Neuronal stem cell (in vitro differentiated cells): ENCODE measurements at regions not wholly inside any gene's neighbourhood (a gene's known extent, or its start where the extent isn't known, plus 50 kb on each side); places are given as distances from the start of the nearest gene placed in this dataset.

Experiments used
- DNase-seq: peaks from one replicate; pipeline ENCODE4 v3.0.0-alpha.2; 2013; ENCODE audit warnings: low spot score
- H2AFZ ChIP-seq: one replicate; pipeline ENCODE4 v1.6.1; 2013; ENCODE audit warnings: mild to moderate bottlenecking, low read length, inconsistent platforms
- H2AK5ac ChIP-seq: 2 replicates; pipeline ENCODE4 v1.6.1; 2013; ENCODE audit warnings: low read depth, mild to moderate bottlenecking, inconsistent platforms, low read length, moderate library complexity, mixed read lengths
- H2BK120ac ChIP-seq: 2 replicates; pipeline ENCODE4 v1.6.1; 2013; ENCODE audit warnings: low read depth, mild to moderate bottlenecking, inconsistent platforms, low read length, moderate library complexity, mixed read lengths
- H2BK12ac ChIP-seq: one replicate; pipeline ENCODE4 v1.6.1; 2013; ENCODE audit warnings: low read length, inconsistent platforms
- H2BK15ac ChIP-seq: 2 replicates; pipeline ENCODE4 v1.6.1; 2013; ENCODE audit warnings: mild to moderate bottlenecking, low read length, inconsistent platforms, mixed read lengths
- H2BK5ac ChIP-seq: one replicate; pipeline ENCODE4 v1.6.1; 2013; ENCODE audit warnings: inconsistent platforms, mild to moderate bottlenecking, low read length, moderate library complexity
- H3K14ac ChIP-seq: one replicate; pipeline ENCODE4 v1.6.1; 2013; ENCODE audit warnings: low read length, inconsistent platforms
- H3K18ac ChIP-seq: 2 replicates; pipeline ENCODE4 v1.6.1; 2013; ENCODE audit warnings: low read length, inconsistent platforms
- H3K23ac ChIP-seq: 2 replicates; pipeline ENCODE4 v1.6.1; 2013; ENCODE audit warnings: low read depth, mild to moderate bottlenecking, mixed read lengths, low read length, inconsistent platforms; ENCODE audit not compliant: poor library complexity
- H3K27ac ChIP-seq: replicated peaks from 3 replicates; pipeline ENCODE4 v1.5.1; 2013; ENCODE audit warnings: low read length, inconsistent platforms
- H3K27me3 ChIP-seq, 3 experiments: 2 replicates each; pipeline ENCODE4 v1.6.1; 2013; ENCODE audit warnings: low read length in 3 of 3, mild to moderate bottlenecking in 2 of 3, inconsistent platforms in 1 of 3, low read depth in 1 of 3, mixed read lengths in 1 of 3, moderate library complexity in 1 of 3; ENCODE audit not compliant: control insufficient read depth in 3 of 3, insufficient read depth in 3 of 3
- H3K36me3 ChIP-seq, 2 donors: replicated peaks in 1 of 2; 2 replicates each; pipeline ENCODE4 v1.6.1; 2013; ENCODE audit warnings: low read length in 2 of 2; ENCODE audit not compliant: control insufficient read depth in 2 of 2, insufficient read depth in 2 of 2
- H3K4ac ChIP-seq: 2 replicates; pipeline ENCODE4 v1.6.1; 2013; ENCODE audit warnings: inconsistent platforms, mild to moderate bottlenecking, low read length, moderate library complexity
- H3K4me1 ChIP-seq, 2 donors: 1 replicate in 1 of 2; 2 replicates in 1 of 2; pipeline ENCODE4 v1.6.1; 2013; ENCODE audit warnings: low read length in 2 of 2, low read depth in 1 of 2; ENCODE audit not compliant: control insufficient read depth in 2 of 2, insufficient read depth in 1 of 2
- H3K4me2 ChIP-seq: one replicate; pipeline ENCODE4 v1.6.1; 2013; ENCODE audit warnings: mild to moderate bottlenecking, low read length, inconsistent platforms; ENCODE audit not compliant: insufficient read depth, poor library complexity, severe bottlenecking
- H3K4me3 ChIP-seq, 2 donors: 2 replicates each; pipeline ENCODE4 v1.5.1; 2013; ENCODE audit warnings: low read length in 2 of 2, mild to moderate bottlenecking in 2 of 2, inconsistent platforms in 1 of 2, moderate library complexity in 1 of 2
- H3K79me1 ChIP-seq: one replicate; pipeline ENCODE4 v1.6.1; 2013; ENCODE audit warnings: low read depth, mild to moderate bottlenecking, inconsistent platforms, low read length, moderate library complexity
- H3K9ac ChIP-seq: one replicate; pipeline ENCODE4 v1.6.1; 2013; ENCODE audit warnings: mild to moderate bottlenecking, low read depth, low read length, inconsistent platforms; ENCODE audit not compliant: poor library complexity
- H3K9me3 ChIP-seq, 2 donors: replicated peaks in 1 of 2; 2 replicates each; pipeline versions ENCODE3 to v1.6.1; 2013; ENCODE audit warnings: low read length in 2 of 2, mild to moderate bottlenecking in 2 of 2, inconsistent platforms in 1 of 2, low read depth in 1 of 2, mixed read lengths in 1 of 2, moderate library complexity in 1 of 2; ENCODE audit not compliant: control insufficient read depth in 2 of 2, insufficient read depth in 1 of 2
- H4K8ac ChIP-seq: one replicate; pipeline ENCODE4 v1.6.1; 2013; ENCODE audit warnings: low read depth, mild to moderate bottlenecking, inconsistent platforms, low read length, moderate library complexity
- H4K91ac ChIP-seq: one replicate; pipeline ENCODE4 v1.6.1; 2013; ENCODE audit warnings: low read length, low read depth, mild to moderate bottlenecking, inconsistent platforms; ENCODE audit not compliant: poor library complexity
- WGBS, 2 donors: extraction: QIAGEN DNeasy Blood & Tissue Kit; methylation state at CpG; one replicate each; pipeline ENCODE4 v1.1.7; 2013; ENCODE audit warnings: missing lambda C conversion rate in 2 of 2, mixed read lengths in 1 of 2; ENCODE audit not compliant: insufficient read length in 2 of 2, insufficient replicate concordance in 1 of 2; ENCODE audit errors: extremely low coverage in 2 of 2; 5-methylcytosine and 5-hydroxymethylcytosine counted together

DNA sequence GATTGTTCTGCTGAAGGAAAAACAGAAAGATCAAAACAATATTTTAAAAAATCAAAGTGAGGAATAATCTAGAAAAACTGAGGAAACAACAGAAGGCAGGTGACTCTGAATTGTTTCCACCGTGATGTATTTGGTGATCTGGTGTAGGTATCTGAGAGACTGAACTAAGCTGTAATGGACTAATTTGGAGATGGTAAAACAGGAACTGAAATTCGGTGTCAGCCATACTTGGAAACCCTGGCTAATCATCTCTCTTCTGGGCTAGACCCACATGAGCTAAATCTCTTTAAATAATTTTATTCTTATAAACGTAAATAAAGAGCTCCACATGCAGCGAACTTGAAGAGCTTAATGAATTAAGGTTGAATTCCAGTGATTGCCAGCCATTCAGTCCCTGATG lies 1226.1 kb downstream of the NCAM2 start:
- H3K23ac ChIP-seq, result no peak overlapping the region
- H4K91ac ChIP-seq, result no peak overlapping the region
- no peak overlapping the region for H3K4ac ChIP-seq
- H3K4me2 ChIP-seq, result no peak overlapping the region
- H4K8ac ChIP-seq, result no peak overlapping the region
- H2AFZ ChIP-seq, result no peak overlapping the region
- WGBS, 2 donors, result no CpG with 5 or more reads among the region's 4 CpGs
- no peaks in the 10 kb centered on the region for H3K4me1 ChIP-seq
- H3K14ac ChIP-seq, result no peak overlapping the region
- H2BK12ac ChIP-seq, result no peak overlapping the region
- no peak overlapping the region for H2BK120ac ChIP-seq
- no peak for DNase-seq
- no peak overlapping the region for H2BK5ac ChIP-seq
- no peak overlapping the region for H3K4me3 ChIP-seq
- H3K27ac ChIP-seq, result no peak overlapping the region
- H3K79me1 ChIP-seq, result no peaks in the 10 kb centered on the region
- no peaks in the 10 kb centered on the region for H3K36me3 ChIP-seq
- H3K18ac ChIP-seq, result no peak overlapping the region
- H2BK15ac ChIP-seq, result no peak overlapping the region
- H3K27me3 ChIP-seq, result no peaks in the 10 kb centered on the region
- H2AK5ac ChIP-seq, result no peak overlapping the region
- H3K9ac ChIP-seq, result no peak overlapping the region
- H3K9me3 ChIP-seq, result no peaks in the 10 kb centered on the region

DNA sequence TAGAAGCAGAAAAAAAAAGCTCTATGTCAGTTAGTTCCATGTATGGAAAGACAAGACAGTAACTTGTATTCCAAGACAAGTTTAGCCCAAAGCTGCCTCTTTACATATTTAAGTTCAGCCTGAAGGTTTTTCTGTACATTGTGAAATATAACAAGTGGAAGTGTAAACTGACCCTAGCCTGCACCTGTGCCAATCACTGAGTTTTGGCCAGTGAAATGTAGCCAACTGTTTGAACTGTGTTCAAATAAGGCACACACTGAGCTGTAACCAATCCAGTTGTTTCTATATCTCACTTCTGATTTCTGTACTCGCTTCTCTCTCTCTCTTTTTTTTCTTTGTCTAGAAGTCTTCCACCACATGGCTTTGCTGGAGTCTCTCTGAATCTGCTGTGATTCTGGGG lies 1227.1 kb downstream of the NCAM2 start:
- Histone ChIP-seq H3K9me3 (no peaks in the 10 kb centered on the region), H3K23ac (no peak overlapping the region), H3K27ac (no peak overlapping the region), H3K27me3 (no peaks in the 10 kb centered on the region), H4K8ac (no peak overlapping the region), H3K9ac (no peak overlapping the region), H3K4me2 (no peak overlapping the region), H3K14ac (no peak overlapping the region), H2BK120ac (no peak overlapping the region), H3K4ac (no peak overlapping the region), H2BK12ac (no peak overlapping the region), H2BK5ac (no peak overlapping the region), H2AK5ac (no peak overlapping the region), H2AFZ (no peak overlapping the region), H3K4me1 (no peaks in the 10 kb centered on the region), H2BK15ac (no peak overlapping the region), H4K91ac (no peak overlapping the region), H3K18ac (no peak overlapping the region), H3K79me1 (no peaks in the 10 kb centered on the region), H3K4me3 (no peak overlapping the region), H3K36me3 (no peaks in the 10 kb centered on the region)
- DNase-seq, result no peak
- WGBS, 2 donors, result no CpG with 5 or more reads among the region's 1 CpG

DNA sequence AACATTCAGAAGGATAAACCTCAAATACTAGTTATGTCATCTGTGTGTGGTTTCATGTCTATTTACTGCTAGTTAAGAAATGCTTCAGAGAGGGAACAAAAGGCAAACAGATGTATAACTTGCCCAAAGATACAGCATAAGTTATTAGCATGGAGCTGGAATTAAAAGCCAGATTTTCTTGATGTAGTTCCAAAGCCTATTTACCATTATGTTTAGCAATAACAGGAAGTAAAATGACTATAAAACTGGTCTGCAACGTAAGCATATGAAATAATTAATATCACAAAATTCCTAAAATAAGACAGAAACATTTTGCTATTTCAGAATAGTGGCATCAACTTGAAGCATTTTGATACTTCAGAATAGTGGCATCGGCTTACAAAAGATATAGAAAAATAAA lies 1232.8 kb downstream of the NCAM2 start:
- Histone ChIP-seq H3K27ac (no peak overlapping the region), H3K4ac (no peak overlapping the region), H2BK15ac (no peak overlapping the region), H3K4me2 (no peak overlapping the region), H3K27me3 (no peaks in the 10 kb centered on the region), H3K23ac (no peak overlapping the region), H4K8ac (no peak overlapping the region), H2BK12ac (no peak overlapping the region), H2BK5ac (no peak overlapping the region), H2BK120ac (no peak overlapping the region), H3K4me1 (no peaks in the 10 kb centered on the region), H3K79me1 (no peaks in the 10 kb centered on the region), H2AFZ (no peak overlapping the region), H3K18ac (no peak overlapping the region), H3K4me3 (no peak overlapping the region), H3K36me3 (no peaks in the 10 kb centered on the region), H4K91ac (no peak overlapping the region), H3K9ac (no peak overlapping the region), H2AK5ac (no peak overlapping the region), H3K9me3 (no peaks in the 10 kb centered on the region), H3K14ac (no peak overlapping the region)
- DNase-seq, result no peak
- WGBS, 2 donors, result no CpG with 5 or more reads among the region's 2 CpGs

DNA sequence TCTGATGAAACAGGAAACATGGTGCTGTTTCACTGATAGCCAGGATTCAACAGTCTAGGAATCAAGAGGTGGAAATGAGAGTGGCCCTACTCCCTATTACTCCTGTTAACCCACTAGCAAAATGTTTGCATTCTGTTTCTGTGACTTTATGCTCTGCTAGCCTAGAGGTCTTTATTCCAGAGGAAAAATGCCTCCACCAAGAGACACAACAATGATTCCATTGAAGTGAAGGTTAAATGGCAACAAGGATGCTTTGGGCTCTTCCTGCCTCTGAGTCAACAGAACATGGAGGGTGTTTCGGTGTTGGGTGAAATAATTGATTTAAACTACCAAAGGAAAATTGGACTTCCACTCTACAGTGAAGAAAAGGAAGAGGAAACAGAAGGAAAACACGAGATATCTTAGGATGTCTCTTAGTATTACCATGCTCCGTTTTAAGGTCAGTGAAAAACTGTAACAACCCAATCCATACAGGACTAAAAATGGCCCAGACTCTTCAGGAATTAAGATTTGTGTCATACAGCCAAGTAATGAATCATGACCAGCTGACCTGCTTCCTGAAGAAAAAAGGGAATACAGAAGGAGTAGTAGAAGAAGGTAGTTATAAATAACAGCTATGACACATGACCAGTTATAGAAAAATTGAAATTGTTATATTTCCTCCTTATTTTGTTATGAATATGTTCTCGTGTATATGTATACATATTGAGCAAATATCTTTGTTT lies 1237.8 kb downstream of the NCAM2 start:
- DNase-seq, result no peak
- Histone ChIP-seq H3K9me3 (no peaks in the 10 kb centered on the region), H3K23ac (no peak overlapping the region), H3K18ac (no peak overlapping the region), H2BK12ac (no peak overlapping the region), H3K4me2 (no peak overlapping the region), H3K27me3 (no peaks in the 10 kb centered on the region), H3K4me1 (no peaks in the 10 kb centered on the region), H3K14ac (no peak overlapping the region), H2BK15ac (no peak overlapping the region), H3K4me3 (no peak overlapping the region), H2BK120ac (no peak overlapping the region), H3K4ac (no peak overlapping the region), H3K36me3 (no peaks in the 10 kb centered on the region), H4K91ac (no peak overlapping the region), H2AFZ (no peak overlapping the region), H3K9ac (no peak overlapping the region), H3K27ac (no peak overlapping the region), H3K79me1 (no peaks in the 10 kb centered on the region), H2BK5ac (no peak overlapping the region), H4K8ac (no peak overlapping the region), H2AK5ac (no peak overlapping the region)
- no CpG with 5 or more reads among the region's 4 CpGs for WGBS, 2 donors
